Globus pallidus (tissue), 1 donor: ENCODE measurements at regions not wholly inside any gene's neighbourhood (a gene's known extent, or its start where the extent isn't known, plus 50 kb on each side); places are given as distances from the start of the nearest gene placed in this dataset.
"Not testable (repeated sequence)": the region's sequence is repeated elsewhere in the genome, so short reads cannot be mapped to it uniquely, and the experiment has no call there.

Experiments used
- DNase-seq: peaks from one replicate; pipeline ENCODE4 v3.0.0-alpha.2; 2015; ENCODE audit warnings: low spot score

DNA sequence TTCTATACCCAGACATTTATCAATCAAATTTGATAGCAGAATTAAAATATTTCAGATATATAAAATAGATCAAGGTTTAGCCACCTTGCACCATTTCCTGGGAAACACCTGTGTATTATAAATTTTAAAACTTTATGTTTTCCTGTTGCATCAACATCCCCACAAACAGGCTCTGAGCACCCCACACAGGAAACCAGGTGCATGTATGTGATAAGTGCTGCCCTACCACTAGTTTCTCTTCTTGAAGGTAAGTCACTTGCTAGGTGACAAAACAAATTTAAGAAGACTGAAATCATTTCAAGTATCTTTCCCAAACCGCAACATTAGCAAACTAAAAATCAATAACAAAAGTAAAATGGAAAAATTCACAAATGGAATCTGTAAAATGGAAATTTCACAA is 496.1 kb upstream of the CCDC54 start:
- DNase-seq: no peak

DNA sequence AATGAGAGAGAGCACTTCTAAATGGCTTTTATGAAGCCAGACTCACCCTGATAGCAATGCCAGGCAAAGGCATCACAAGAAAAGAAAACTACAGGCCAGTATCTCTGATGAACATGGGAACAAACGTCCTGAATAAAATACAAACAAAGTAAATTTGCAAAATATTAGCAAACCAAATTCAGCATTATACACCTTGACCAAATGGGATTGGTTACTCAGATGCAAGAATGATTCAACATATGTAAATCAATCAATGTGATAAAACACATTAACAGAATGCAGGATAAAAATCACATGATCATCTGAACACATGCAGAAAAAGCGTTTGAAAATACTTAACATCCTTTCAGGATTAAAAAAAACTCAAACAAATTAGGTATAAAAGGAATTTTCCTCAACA is 494.9 kb upstream of the CCDC54 start:
- no peak for DNase-seq

DNA sequence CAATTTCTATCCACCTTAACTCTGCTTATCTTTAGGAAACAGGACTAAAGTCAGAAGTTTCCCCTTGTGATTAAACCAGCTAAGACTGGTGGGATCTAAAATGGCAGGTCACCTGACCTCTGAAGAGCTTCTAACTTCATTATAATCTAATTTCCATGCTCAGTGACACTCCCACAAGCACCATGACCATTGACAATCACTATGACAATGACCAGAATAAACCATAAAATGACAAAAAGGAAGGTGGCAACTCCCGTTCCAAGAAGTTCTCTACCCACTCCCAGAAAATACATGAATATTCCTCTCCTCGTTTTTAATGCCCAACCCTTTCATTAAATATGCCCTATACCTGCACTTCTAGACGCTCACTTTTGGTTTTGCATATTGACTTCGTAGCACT is 471.2 kb upstream of the CCDC54 start:
- DNase-seq: no peak

DNA sequence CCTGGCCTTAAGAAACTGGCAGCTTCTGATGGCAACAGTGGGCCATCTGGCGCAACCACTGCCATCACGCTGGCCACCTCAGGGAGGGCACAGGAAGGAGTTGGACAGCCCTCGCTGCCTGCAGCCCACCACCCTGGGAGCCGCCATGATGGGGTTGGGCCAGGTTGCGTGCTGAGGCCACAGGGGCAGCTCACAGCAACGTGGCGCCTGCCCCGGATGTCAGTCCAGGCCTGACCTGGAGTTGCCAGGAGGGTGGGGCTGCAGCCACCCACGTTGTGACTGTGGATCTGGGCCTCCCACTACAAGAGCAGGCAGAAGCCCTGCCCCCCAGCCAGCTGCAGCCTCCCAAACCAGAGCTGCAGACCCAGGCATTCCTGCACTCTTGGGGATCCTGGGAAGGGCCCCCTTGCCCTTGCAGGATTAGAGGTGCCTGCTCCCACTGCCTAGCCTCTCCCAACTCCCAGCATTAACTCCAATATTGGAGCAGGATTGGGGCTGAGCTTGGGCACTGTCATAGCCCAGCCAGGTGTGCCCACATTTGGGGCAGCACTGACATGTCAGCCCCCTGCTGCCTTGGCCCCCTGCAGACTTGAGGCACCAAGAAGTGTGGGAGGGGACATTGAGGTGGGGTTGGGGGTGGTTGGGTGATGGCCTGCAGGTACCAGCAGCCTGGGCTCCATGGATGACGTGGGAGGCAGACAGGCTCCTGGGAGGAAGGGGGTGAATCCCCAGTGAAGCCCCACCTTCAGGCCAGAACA is 468.9 kb upstream of the CCDC54 start:
- no peak for DNase-seq

DNA sequence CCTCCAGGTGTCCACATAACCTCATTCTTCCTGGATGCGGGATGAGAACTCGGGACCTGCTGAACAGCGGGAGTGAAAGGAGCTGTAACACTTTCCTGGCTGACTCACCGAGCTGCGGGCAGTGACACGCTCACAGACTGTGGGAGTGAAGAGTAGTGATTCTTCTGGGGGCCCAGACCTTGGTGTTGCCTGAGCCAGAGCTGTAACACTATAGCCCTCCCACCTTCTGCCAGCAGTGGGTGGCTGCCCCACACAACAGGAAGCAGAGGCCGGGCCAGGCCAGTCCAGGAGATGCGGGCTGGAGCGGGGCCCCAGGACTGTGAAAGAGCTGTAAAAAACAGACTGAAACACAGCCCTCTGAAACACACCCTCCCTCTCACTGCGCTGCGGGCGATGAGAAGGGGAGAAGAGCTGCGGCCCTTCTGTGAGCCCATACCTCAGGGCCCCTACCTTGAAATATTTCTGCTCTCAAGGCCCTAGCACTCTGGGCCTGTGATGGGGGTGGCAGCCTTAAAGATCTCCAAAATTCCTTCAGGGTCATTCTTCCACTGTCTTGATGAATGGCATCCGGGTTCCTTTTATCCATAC is 464.0 kb upstream of the CCDC54 start:
- no peak for DNase-seq

DNA sequence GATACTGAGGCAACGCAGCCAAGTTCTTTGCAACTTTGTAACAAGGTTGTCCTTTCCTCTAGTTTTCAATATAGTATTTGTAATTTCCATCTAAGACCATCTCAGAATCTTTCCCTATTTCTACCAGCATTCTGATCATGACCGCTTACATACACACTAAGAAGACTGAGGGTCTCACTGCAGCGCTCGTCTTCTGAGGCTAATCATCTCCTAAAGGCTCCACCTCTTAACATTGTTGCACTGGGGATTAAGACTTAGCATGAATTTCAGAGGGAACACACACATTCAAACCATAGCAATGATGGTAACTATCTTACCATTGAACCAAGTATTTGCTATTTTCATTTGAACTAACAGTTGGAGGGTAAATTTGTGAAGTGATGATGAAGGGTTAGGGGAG is 463.3 kb upstream of the CCDC54 start:
- no peak for DNase-seq

DNA sequence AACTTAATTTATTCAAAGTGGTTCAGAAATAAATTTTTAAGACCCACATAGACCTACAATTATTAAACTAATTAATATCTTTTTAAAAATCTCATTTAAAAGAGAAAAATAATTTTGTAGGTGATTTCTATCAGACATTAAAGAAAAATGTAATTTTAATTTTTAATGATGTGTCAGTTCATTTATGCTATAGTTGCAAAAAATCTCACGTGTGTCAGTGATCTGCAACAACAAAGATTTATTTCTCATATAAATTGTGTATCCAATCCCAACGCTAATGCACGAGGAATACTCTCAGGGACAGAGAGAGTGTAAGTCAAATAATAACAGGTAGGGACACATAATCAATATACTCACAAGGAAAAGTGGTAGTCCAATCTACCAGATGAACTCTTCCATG is 456.6 kb upstream of the CCDC54 start:
- DNase-seq: no peak

DNA sequence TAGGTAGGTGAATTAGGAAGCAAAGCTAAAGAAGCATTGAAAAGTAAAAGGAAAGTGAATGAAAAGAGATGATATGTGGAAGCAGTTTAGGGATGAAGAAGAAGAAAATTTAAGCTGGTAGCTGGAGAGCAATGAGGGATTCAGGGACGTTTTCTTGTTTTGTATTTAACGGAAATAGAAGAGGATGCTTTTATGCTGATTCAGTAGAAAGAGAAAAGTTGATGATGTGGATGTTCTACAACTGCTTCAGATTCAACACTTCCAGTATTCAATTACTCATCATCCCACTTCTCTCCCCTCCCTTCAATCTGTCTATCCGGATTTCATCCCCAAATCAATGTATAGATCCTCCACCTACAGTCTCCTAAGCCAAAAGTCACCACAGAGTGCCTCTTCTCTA is 448.2 kb upstream of the CCDC54 start:
- no peak for DNase-seq

DNA sequence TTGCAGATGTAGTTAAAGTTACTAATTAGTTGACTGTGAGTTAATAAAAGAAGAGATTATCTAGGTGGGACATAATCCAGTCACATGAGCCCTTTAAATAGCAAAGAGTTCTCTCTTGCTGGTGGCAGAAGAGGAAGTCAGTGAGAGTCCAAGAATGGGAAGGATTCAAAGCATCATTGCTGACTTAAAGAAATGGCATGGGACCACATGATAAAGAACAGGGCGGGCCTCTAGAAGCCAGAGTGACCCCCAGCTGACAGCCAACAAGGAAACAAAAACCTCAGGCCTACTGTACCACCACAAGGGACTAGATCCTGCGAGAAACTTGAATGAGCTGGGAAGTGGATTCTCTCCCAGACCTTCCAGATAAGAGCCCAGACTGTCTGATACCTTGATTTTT is 447.2 kb upstream of the CCDC54 start:
- DNase-seq: no peak

DNA sequence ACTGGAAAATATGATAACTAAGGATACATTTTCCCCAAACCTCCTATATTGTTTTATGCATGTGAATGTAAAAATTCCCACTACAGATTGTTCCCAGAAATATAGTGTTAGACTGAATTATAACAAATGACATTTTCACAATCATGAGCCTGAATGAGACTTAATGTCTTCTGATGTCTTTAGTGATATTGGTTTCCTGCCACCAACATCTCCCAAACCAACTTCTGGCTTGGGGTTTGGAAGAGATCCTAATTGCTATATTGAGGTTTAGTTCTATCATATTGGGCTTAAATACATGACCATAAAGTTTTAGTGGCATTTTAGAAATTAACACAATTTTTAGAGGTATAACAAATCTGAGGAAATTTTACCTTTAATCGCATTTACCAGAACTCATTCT is 445.3 kb upstream of the CCDC54 start:
- no peak for DNase-seq

DNA sequence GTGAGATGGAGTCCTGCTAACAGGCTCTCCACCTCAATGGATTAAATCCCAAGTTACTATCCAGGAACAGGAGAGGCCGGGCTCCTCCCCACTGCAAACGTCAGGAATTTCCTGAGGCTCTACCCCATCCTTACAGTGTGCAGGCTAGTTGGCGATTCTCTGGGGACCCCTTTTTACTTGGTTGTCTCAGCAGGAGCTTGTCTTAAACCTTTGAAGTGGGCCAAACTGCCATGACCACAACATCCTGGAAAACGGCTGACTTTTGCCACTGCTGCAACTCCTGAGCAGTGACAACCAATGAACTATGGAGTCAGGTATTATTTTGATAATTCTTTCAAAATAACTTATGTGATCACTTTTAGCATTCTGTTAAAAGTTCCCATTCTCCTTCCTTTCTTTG is 440.9 kb upstream of the CCDC54 start:
- DNase-seq: no peak

DNA sequence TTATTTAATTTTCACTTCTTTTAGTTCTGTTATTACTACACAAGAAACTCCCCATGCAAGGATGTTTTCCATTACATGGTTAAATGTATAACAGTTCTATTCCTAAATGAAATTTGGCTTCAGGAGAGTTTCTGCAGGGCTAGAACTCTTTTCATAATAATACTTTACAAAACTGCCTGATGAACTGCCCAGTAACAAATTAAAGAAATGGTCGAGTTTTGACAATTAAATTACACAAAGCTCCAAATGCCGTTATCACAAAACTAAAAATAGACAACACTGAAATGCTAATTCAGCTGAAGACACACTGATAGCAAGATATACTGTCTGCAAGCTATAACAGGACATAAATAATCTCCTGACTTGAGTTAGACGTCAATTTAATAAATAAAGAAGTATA is 435.2 kb upstream of the CCDC54 start:
- DNase-seq: no peak

DNA sequence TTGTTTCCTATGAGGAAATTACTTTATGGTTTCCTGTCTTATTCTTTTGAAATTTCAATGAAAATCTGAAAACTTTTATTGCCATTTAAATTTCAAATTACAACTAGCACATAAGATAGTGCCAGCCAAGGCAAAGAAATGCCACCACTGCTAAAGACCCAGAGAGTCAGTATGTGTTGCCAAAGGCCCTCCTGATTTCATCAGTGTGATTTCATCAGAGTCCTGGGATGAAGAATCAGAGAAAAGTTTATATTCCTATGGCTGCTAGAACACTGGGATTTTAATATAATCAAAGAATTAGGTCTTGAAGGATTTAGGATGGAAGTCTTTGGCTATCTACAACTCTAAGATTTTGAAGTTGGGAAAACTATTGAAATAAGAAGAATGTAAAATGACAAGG is 434.2 kb upstream of the CCDC54 start:
- DNase-seq: no peak

DNA sequence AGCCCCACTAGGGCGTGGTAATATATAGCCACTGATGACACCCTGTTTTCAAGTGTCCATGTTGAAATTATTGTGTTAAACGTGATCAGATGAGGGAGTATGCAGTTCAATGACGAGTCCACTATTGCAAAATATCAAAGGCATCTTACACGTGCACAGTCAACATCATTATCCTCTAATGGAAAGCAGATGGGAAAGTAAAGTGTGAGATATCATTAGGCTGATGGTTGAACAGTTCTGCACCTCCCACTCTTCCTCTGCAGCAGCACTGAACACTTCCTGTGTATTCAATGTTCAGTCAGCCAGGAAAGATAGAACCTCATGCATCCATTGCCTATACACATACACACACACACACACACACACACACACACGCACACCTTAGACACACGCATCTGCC is 431.8 kb upstream of the CCDC54 start:
- no peak for DNase-seq

DNA sequence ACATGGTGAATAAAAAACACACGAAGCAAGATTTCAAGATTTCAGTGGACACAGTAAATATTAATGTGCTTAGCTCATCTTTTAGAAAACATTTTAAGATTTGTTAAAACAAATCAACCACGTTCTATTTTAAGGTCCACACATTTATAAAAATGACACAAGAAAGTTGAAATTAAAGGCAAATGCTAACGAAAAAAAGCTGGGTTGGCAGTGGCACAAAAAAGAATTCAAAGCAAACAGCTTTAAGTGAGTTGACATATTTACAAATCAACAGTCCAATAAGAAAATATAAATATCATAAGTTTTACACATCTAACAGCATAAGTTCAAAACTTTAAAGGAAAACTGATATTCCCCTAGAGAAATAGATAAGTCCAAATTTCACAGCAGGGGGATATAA is 430.4 kb upstream of the CCDC54 start:
- no peak for DNase-seq

DNA sequence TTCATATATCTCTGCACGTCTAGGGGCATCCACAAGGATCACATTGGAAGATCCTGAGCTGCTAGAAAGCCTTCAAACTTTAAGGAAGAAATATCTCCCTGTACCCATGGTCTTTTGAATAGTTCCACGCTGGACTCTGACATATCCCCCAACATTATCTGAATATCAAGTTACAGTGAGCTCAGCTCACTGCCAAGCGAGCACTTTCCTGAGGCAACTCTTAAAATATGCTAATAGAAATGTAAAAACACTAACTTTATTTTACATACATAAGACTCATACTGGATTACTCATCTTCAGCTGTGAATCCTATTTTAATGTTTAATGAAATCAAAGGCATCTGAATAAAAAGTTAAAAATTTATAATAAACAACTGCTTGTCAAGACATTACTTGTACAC is 420.2 kb upstream of the CCDC54 start:
- no peak for DNase-seq

DNA sequence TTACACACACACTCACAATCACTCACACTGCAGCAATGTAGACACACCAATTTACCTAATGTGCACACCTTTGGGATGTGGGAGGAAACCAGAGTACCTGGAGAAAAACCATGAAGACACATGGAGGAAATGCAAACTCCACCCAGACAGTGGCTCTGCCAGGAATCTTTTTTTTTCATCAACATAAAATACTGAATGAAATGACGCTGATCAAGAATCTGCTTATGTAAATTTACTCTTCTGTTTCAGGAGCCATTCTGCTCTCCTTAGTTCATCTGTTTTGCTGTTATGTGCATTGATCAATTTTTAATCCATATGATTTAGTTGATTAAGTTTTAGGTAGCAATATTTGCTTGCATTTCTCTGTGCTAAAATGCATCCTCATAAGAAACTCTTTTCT is 414.2 kb upstream of the CCDC54 start:
- DNase-seq: no peak

DNA sequence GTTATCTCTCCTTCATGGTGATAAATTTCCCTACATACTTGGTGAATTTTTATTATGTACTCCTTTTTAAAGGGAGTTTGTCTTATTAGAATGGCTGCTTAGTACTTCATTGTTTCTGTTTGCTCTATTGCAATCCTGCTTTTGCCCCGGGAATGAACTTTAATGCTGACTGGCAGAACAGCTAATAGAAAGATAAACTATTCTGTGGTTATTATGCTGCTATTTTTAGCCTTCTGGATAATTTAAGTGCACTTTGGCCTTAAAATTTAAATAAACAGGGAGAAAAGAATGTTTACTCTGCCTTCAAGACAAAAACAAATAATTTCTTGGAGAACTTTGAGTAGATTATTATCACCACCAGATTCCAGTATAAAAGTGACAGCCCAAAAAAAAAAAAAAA is 413.8 kb upstream of the CCDC54 start:
- DNase-seq: peak; percentile 35

DNA sequence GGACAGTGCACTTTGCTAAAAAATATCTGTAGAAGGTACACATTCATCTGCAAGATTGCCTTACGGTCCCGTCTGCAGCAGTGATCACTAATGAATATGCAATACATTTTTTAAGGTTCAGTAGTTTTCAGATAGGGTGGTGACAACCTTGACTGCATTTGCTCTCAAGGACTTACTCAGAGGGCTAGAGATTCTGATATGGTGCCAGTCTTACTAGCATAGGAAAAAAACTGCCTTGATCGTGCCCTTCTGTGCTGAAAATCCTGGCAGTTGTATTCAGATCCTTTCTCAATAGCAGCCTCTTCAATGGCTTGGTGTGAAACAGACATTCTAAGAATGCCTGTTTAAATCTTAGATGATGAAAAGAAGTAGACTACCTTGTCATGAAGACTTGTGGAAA is 411.9 kb upstream of the CCDC54 start:
- peak; percentile 37 for DNase-seq

DNA sequence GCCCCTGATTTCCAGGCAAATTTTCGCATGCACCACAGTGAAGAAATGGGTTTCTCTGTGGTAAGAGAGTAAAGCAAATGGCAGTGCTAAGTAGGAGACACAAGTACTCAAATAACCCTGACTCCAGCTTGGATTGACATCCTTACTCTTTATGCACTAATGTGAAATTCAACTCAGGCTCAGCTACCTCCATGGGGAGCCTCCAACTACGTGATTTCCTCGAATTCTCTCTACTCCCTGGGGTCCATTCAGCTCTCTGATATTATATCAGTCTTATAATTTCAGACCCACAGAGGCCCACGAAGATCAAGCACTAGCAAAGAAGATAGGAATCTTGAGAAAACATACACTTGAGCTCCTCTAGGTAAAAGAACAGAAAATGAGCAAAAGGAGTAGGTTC is 407.6 kb upstream of the CCDC54 start:
- no peak for DNase-seq

DNA sequence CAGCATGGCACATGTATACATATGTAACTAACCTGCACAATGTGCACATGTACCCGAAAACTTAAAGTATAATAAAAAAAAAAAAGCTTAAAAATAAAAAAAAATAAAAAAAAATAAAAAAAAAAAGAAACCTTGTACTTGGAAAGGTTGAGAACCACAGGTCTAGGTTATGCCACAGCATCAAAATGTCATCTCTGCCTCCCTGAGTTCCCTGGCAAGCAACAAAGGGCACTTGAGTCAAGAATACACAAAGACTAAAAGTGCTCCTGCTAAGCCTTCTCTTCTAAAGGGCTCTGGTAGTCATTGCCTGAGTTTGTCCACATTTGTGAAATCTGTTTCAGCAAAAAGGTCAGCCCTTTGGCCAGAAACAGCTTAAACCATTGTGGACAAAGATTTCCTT is 395.8 kb upstream of the CCDC54 start:
- no peak for DNase-seq

DNA sequence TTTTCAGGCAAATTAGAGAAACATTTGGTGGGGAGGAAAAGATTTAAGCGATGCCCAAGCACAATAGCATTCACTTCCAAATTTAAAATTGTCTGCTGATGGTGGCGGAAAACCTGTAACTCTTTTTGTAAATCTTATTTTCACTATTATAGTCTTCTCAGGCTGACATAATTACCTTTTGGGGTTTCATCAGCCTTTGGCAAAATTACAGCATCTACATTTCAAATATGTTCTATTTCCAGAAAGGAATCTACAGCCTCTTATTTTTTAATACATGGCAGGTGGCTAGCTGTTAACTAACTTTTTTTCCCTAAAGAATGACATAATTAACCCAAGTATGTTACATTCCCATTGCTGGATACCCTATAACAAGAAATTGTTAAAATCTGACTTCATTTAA is 391.5 kb upstream of the CCDC54 start:
- no peak for DNase-seq

DNA sequence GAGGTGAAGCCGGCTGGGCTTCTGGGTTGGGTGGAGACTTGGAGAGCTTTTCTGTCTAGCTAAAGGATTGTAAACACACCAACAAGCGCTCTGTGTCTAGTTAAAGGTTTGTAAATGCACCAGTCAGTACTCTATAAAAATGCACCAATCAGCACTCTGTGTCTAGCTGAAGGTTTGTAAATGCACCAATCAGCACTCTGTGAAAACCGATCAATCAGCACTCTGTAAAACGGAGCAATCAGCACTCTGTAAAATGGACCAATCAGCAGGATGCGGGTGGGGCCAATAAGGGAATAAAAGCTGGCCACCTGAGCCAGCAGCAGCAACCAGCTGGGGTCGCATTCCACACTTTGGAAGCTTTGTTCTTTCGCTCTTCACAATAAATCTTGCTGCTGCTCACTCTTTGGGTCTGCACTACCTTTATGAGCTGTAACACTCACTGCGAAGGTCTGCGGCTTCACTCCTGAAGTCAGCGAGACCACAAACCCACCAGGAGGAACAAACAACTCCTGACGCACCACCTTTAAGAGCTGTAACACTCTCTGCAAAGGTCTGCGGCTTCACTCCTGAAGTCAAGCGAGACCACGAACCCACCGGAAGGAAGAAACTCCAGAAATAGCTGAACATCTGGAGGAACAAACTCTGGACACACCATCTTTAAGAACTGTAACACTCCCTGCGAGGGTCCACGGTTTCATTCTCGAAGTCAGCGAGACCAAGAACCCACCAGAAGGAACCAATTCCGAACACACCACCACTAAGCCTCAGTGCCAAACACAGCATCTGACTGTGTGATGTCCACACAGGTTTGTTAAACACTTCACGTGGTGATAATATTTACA is 378.2 kb upstream of the CCDC54 start:
- DNase-seq: not testable (repeated sequence)
